GM12878 (cell line): ENCODE measurements at regions not wholly inside any gene's neighbourhood (a gene's known extent, or its start where the extent isn't known, plus 50 kb on each side); places are given as distances from the start of the nearest gene placed in this dataset.

ENCODE experiments used
- ATF7 ChIP-seq: fragments of 450-650 bp; IDR thresholded peaks from 2 replicates; pipeline ENCODE4 v1.6.1; 2016; ENCODE audit warnings: low read depth, mild to moderate bottlenecking
- CHD4 ChIP-seq: fragments of 200-600 bp; sonication (generic); IDR thresholded peaks from 2 replicates; pipeline ENCODE4 v1.6.1; 2016; ENCODE audit warnings: mild to moderate bottlenecking
- POLR2AphosphoS5 ChIP-seq: IDR thresholded peaks from 2 replicates; pipeline ENCODE4 v1.6.1; 2011; ENCODE audit warnings: mild to moderate bottlenecking, low read length, inconsistent platforms
- PRDM15 ChIP-seq: fragments of 450-650 bp; formaldehyde crosslinking; IDR thresholded peaks from 2 replicates; pipeline ENCODE4 v1.4.0; 2020; ENCODE audit warnings: mild to moderate bottlenecking, moderate library complexity
- TF ChIP-seq, protein P1 (sequence below), 3 experiments: IDR thresholded peaks in 2 of 3; conservative IDR thresholded peaks in 1 of 3; 2 replicates each; pipeline ENCODE4 v1.5.1; 2011; ENCODE audit warnings: low read depth in 3 of 3, low read length in 3 of 3, mild to moderate bottlenecking in 3 of 3, control low read depth in 2 of 3, moderate library complexity in 2 of 3, inconsistent platforms in 1 of 3, mixed read lengths in 1 of 3; ENCODE audit not compliant: control insufficient read depth in 2 of 3, insufficient read depth in 1 of 3; ENCODE audit errors: extremely low read depth in 1 of 3

- TF ChIP-seq, protein P1, sequence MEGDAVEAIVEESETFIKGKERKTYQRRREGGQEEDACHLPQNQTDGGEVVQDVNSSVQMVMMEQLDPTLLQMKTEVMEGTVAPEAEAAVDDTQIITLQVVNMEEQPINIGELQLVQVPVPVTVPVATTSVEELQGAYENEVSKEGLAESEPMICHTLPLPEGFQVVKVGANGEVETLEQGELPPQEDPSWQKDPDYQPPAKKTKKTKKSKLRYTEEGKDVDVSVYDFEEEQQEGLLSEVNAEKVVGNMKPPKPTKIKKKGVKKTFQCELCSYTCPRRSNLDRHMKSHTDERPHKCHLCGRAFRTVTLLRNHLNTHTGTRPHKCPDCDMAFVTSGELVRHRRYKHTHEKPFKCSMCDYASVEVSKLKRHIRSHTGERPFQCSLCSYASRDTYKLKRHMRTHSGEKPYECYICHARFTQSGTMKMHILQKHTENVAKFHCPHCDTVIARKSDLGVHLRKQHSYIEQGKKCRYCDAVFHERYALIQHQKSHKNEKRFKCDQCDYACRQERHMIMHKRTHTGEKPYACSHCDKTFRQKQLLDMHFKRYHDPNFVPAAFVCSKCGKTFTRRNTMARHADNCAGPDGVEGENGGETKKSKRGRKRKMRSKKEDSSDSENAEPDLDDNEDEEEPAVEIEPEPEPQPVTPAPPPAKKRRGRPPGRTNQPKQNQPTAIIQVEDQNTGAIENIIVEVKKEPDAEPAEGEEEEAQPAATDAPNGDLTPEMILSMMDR (IDR thresholded peaks at IDR 0.05 in 2 of 3, conservative IDR thresholded peaks at IDR 0.05 in 1 of 3; ENCODE audit: control insufficient read depth in 2 of 3, extremely low read depth in 1 of 3, insufficient read depth in 1 of 3, low read depth in 3 of 3, low read length in 3 of 3): no peak
- TF ChIP-seq CHD4: no peak
- TF ChIP-seq PRDM15 (CRISPR knock-in tag): no peak
- no peak for TF ChIP-seq POLR2AphosphoS5
- TF ChIP-seq ATF7: no peak
Measured at GRCh38 chr1:188476606-188477005, 1647.9 kb downstream of the PLA2G4A start.
